ENCODE measurements at regions not wholly inside any gene's neighbourhood (a gene's known extent, or its start where the extent isn't known, plus 50 kb on each side); places are given as distances from the start of the nearest gene placed in this dataset.

- DNase-seq = no peak
These were observed 529.4 kb downstream of the CCDC85A start for GRCh38 chr2:56713161-56713676.

DNA sequence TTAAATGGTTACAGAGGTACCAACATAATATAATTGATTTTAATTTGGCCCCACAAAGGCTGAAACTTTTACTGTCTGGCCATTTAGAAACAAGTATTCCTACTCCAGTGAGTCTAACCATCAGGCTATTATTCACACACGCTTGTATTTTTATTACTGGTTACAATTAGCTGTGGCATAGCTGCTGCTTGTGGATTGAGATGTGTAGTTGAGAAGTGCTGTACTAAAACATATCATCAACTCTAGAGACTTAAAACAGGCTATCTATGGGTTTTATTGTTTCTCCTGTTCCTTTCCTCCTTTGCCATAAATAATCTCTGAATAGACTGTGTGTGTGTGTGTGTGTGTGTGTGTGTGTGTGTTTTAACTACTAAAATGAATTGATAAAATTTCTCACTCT lies 530.2 kb downstream of the CCDC85A start:
- DNase-seq = no peak

DNA sequence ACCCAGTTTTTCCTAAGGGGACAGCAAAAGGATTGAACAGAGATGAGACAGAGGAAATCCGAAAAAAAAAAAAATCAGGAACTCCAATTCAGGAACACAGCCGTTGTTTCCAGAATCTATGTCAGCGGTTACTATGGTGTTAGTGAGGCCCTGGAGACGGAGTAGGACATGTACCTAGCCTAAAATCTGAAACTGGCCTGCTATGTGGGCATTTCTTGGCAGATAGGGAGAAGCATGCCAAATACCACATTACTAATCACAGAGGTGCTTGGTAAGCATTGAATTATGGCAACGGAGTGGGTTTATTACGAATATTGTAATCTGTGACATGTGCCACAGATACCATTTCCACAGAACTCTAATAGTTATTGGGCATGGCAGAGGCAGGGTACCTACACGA lies 530.6 kb downstream of the CCDC85A start:
- DNase-seq = no peak

- DNase-seq = no peak
These were observed 531.9 kb downstream of the CCDC85A start for GRCh38 chr2:56715683-56716082.

DNA sequence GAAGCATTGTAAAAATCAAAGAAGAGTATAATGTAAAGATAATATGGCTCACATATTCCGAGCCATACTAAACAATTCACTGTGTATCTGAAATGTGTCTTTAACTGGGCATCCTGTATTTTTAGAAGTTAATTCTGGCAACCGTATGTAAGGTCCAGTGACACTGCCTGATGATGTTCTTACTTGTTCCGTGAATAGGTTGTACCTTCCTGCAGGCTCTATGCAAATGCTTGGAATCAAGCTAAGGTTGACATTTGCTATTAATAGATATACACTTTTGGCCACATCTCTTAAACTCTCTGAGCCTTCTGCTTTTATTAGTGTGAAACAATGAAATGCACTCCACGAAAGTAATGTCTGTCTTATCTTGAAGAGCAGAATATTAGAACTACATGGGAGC lies 534.6 kb downstream of the CCDC85A start:
- DNase-seq = no peak

DNA sequence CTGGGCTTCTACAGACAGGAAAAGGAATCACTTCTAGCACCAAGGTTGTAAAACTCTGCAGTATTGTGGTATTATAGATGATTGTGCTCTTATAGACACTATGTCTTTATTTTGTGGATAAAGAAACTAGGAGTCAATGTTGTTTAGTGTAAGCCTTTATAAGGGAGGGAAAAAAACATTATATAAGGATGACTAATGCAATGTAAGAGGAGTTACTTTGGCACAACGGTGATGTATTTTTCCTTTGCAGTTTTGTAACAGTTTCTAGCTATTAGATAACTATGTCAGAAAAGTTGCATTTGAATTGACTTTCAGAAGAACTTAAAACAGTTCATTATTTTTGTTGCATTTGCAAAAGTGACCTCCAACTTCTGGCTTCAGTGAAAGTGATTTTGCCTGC lies 545.4 kb downstream of the CCDC85A start:
- DNase-seq = no peak

DNA sequence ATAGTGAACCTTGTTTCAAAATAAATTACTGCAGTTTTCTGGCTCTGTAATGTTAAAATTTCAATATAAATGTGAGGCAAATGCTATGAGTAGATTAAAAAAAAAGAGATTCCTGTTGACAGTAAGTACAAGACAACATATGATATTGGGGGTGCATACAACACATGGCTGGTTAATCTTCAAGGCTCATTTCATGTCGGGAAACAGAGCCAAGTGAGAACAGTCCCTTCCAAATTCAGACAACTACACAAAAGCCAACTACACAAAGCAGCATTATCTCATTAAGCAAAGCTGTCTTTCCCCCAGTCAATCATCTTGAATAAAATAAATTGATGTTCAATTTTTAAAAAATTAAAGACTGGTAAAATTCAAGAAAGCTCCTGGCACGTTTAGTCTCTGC lies 549.2 kb downstream of the CCDC85A start:
- no peak for DNase-seq

- no peak for DNase-seq
These were observed 555.6 kb downstream of the CCDC85A start for GRCh38 chr2:56739413-56739812.

- no peak for DNase-seq
These were observed 557.9 kb downstream of the CCDC85A start for GRCh38 chr2:56741601-56742102.

GRCh38 chr2:56743807-56744206 lies 560.0 kb downstream of the CCDC85A start:
- DNase-seq = no peak

GRCh38 chr2:56749152-56749752 lies 565.5 kb downstream of the CCDC85A start:
- no peak for DNase-seq

- no peak for DNase-seq
These were observed 569.4 kb downstream of the CCDC85A start for GRCh38 chr2:56753182-56753581.

DNA sequence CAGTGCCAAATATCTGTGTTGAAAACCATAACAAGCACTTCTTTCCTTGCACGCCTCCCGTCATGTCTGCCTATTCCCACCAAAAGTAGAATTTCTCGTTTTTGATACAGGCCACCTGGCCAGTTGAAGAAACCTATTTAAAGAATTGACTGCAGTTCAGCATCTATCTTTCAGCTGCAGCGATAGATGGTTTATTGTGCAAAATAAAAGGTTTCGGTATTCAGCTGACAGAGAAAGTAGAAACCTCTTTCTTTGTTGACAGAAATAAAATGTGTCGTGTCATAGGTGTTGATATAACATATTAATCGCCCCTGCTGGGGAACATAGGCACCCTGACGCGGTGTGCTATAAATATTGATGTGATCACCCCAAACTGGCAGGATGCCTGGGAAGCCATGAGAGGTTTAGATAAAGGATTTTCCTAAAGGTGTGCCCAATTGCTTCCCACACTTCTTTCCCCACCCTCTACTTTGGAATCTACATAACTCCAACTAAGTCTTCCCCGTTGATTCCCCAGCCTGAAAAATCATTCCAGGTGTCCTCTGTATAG lies 570.4 kb downstream of the CCDC85A start:
- no peak for DNase-seq

- DNase-seq = no peak
These were observed 570.8 kb downstream of the CCDC85A start for GRCh38 chr2:56754627-56755026.

GRCh38 chr2:56757884-56758545 lies 574.2 kb downstream of the CCDC85A start:
- no peak for DNase-seq

GRCh38 chr2:56763683-56764082 lies 579.9 kb downstream of the CCDC85A start:
- no peak for DNase-seq

DNA sequence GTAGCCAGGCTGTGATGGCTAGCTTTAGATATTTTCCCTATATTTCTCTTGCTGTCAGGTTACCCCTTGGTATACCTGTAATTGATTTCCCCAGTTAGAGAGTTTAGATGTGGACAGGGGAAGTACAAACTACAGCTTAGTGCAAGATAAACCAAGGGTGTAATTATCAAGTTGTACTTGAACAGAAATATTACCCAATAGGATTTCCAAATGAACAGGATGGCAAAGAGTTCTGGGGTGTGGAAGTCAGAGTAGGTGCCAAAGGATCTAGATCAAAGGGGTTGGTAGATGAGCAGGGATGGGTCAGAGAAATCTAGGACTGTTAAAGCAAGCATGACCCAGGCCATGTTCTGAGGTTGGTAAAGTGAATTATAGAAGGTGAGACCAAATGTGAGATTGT lies 585.2 kb downstream of the CCDC85A start:
- DNase-seq = no peak

GRCh38 chr2:56770490-56770889 lies 586.7 kb downstream of the CCDC85A start:
- no peak for DNase-seq

DNA sequence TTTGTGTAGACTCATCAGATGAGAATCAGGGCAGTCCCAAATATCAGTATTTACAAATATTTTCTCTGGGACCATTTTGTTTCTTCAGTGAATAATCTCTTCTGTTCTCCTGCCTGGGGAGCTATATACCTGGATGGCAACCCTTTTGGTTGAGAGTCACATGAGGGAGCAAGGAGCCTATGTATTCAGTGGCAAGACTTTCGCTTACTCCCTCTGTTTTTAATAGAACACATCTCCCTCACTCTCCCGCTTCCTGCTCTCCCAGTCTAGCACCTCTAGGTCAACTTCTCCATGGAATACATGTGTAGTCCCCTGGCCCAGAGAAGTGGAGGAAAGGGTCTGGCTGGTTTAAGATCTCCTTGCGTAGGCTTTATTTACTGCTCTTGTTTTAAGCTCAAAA lies 600.3 kb downstream of the CCDC85A start:
- no peak for DNase-seq

GRCh38 chr2:56801214-56801613 lies 617.4 kb downstream of the CCDC85A start:
- DNase-seq = no peak

DNA sequence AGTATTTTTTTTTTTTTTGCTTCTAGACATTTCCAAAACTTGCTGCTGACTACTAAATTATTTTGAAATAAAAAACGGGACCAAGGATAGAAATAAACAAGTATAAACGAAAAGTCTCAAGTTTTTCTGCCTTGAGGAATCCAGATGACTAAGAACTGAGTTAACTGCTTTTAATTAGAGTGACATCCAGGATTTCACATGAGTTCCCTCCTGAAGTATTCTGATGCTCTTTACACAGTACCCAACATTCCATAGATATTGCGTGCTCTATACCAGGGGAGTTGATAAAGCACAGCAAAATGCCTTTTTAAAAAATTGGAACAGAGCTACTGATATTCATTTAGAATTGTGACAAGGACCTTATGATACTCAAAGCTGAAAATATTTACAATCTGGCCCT lies 618.0 kb downstream of the CCDC85A start:
- no peak for DNase-seq

DNA sequence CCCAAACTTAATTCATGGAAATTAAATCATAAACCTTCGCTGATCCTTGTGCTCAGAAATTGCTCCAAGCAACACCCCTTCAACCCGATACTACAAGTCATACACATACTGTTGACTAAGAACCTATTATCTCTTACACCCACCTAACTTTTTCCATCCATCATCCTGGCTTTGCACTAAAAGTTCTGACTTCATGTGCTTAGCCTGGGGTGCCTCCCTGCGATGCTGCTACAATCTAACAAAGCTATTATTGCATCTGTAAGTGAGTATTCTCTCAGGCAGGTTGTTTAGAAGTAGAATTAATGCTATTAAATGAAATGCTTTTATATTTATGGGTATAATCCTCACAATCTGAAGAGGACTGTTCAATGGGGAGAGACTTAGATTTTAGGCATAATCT lies 619.8 kb downstream of the CCDC85A start:
- DNase-seq = no peak

- DNase-seq = no peak
These were observed 623.1 kb downstream of the CCDC85A start for GRCh38 chr2:56806924-56807323.

DNA sequence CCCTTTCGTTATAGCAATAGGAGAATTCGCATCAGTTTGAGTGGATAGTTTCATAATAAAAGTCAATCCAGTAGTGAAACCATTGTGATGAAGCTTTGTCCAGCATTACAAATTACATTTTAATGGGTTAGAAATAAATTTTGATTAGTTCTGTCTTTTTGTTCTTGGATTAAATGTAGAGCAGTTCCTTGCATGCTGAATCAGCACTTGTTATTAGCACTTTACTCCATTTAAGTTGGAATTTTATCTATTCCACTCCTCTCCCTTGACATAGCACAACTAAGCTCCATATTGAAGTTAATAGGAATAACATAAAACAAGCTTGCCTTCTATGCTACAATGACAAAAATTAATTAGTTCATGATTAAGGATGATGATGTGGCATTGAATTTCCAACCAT lies 624.1 kb downstream of the CCDC85A start:
- DNase-seq = no peak
